Adipocyte (in vitro differentiated cells): ENCODE measurements at regions not wholly inside any gene's neighbourhood (a gene's known extent, or its start where the extent isn't known, plus 50 kb on each side); places are given as distances from the start of the nearest gene placed in this dataset.

Source experiments
- DNase-seq: peaks from one replicate; pipeline ENCODE4 v3.0.0-alpha.2; 2015; ENCODE audit warnings: low read depth
- H3K27me3 ChIP-seq: replicated peaks from 2 replicates; pipeline ENCODE4 v1.7.0; 2013; ENCODE audit warnings: mild to moderate bottlenecking, low read length, moderate library complexity; ENCODE audit not compliant: control insufficient read depth, insufficient read depth
- H3K36me3 ChIP-seq: 2 replicates; pipeline ENCODE4 v1.7.0; 2013; ENCODE audit warnings: low read length, mild to moderate bottlenecking, moderate library complexity; ENCODE audit not compliant: control insufficient read depth, insufficient read depth, severe bottlenecking
- H3K4me1 ChIP-seq: 2 replicates; pipeline ENCODE4 v1.7.0; 2013; ENCODE audit warnings: mild to moderate bottlenecking, low read length, moderate library complexity; ENCODE audit not compliant: control insufficient read depth, insufficient read depth
- H3K4me3 ChIP-seq: 2 replicates; pipeline ENCODE4 v1.7.0; 2013; ENCODE audit warnings: mild to moderate bottlenecking, low read length, moderate library complexity
- H3K9ac ChIP-seq: 2 replicates; pipeline ENCODE4 v1.7.0; 2013; ENCODE audit warnings: mild to moderate bottlenecking, low read length, moderate library complexity
- H3K9me3 ChIP-seq: 2 replicates; pipeline ENCODE4 v1.7.0; 2013; ENCODE audit warnings: mild to moderate bottlenecking, low read length, moderate library complexity; ENCODE audit not compliant: control insufficient read depth

GRCh38 chr3:117281371-117281770, 571.8 kb downstream of the TUSC7 start:
- no peaks in the 10 kb centered on the region for H3K36me3 ChIP-seq
- DNase-seq = peak; percentile 52
- no peaks in the 10 kb centered on the region for H3K27me3 ChIP-seq

GRCh38 chr3:117282566-117282965, 573.0 kb downstream of the TUSC7 start:
- no peak for DNase-seq
- no peaks in the 10 kb centered on the region for H3K9me3 ChIP-seq
- H3K4me1 ChIP-seq = peaks cover 26% of the 10 kb centered on the region
- no peaks in the 10 kb centered on the region for H3K27me3 ChIP-seq
- no peak overlapping the region for H3K4me3 ChIP-seq
- no peak overlapping the region for H3K9ac ChIP-seq
- H3K36me3 ChIP-seq = no peaks in the 10 kb centered on the region

More at GRCh38 chr3:117281371-117281770, 571.8 kb downstream of the TUSC7 start:
- Histone ChIP-seq H3K4me1 (peaks cover 36% of the 10 kb centered on the region), H3K9me3 (no peaks in the 10 kb centered on the region), H3K4me3 (no peak overlapping the region), H3K9ac (no peak overlapping the region)

GRCh38 chr3:117285737-117286136, 576.2 kb downstream of the TUSC7 start:
- Histone ChIP-seq H3K27me3 (no peaks in the 10 kb centered on the region), H3K36me3 (no peaks in the 10 kb centered on the region), H3K9ac (no peak overlapping the region), H3K4me1 (peaks cover 3% of the 10 kb centered on the region), H3K4me3 (no peak overlapping the region), H3K9me3 (no peaks in the 10 kb centered on the region)
- no peak for DNase-seq

- DNase-seq = no peak
- Histone ChIP-seq H3K9me3 (no peaks in the 10 kb centered on the region), H3K4me1 (no peaks in the 10 kb centered on the region), H3K4me3 (no peak overlapping the region), H3K27me3 (no peaks in the 10 kb centered on the region), H3K36me3 (no peaks in the 10 kb centered on the region), H3K9ac (no peak overlapping the region)
Observed at GRCh38 chr3:117286488-117286887, 576.9 kb downstream of the TUSC7 start.

- Histone ChIP-seq H3K9ac (no peak overlapping the region), H3K27me3 (no peaks in the 10 kb centered on the region), H3K4me1 (no peaks in the 10 kb centered on the region), H3K36me3 (no peaks in the 10 kb centered on the region), H3K4me3 (no peak overlapping the region), H3K9me3 (no peaks in the 10 kb centered on the region)
- no peak for DNase-seq
Observed at GRCh38 chr3:117287602-117288001, 578.0 kb downstream of the TUSC7 start.

- Histone ChIP-seq H3K9me3 (no peaks in the 10 kb centered on the region), H3K4me3 (no peak overlapping the region), H3K4me1 (no peaks in the 10 kb centered on the region), H3K9ac (no peak overlapping the region), H3K36me3 (no peaks in the 10 kb centered on the region), H3K27me3 (no peaks in the 10 kb centered on the region)
- DNase-seq = no peak
Observed at GRCh38 chr3:117291476-117291875, 581.9 kb downstream of the TUSC7 start.

- Histone ChIP-seq H3K4me1 (no peaks in the 10 kb centered on the region), H3K9ac (no peak overlapping the region), H3K9me3 (no peaks in the 10 kb centered on the region), H3K36me3 (no peaks in the 10 kb centered on the region), H3K27me3 (no peaks in the 10 kb centered on the region), H3K4me3 (no peak overlapping the region)
- DNase-seq = no peak
Observed at GRCh38 chr3:117297065-117297464, 587.5 kb downstream of the TUSC7 start.

- DNase-seq = no peak
- Histone ChIP-seq H3K4me3 (no peak overlapping the region), H3K4me1 (no peaks in the 10 kb centered on the region), H3K9ac (no peak overlapping the region), H3K36me3 (no peaks in the 10 kb centered on the region), H3K27me3 (no peaks in the 10 kb centered on the region), H3K9me3 (no peaks in the 10 kb centered on the region)
Observed at GRCh38 chr3:117297541-117297940, 588.0 kb downstream of the TUSC7 start.

- Histone ChIP-seq H3K4me3 (no peak overlapping the region), H3K9ac (no peak overlapping the region), H3K36me3 (no peaks in the 10 kb centered on the region), H3K9me3 (no peaks in the 10 kb centered on the region), H3K27me3 (no peaks in the 10 kb centered on the region), H3K4me1 (peaks cover 2% of the 10 kb centered on the region)
- DNase-seq = no peak
Observed at GRCh38 chr3:117298273-117298672, 588.7 kb downstream of the TUSC7 start.

GRCh38 chr3:117302428-117302827, 592.8 kb downstream of the TUSC7 start:
- Histone ChIP-seq H3K9me3 (no peaks in the 10 kb centered on the region), H3K4me1 (peaks cover 16% of the 10 kb centered on the region), H3K9ac (no peak overlapping the region), H3K27me3 (no peaks in the 10 kb centered on the region), H3K4me3 (no peak overlapping the region), H3K36me3 (no peaks in the 10 kb centered on the region)
- no peak for DNase-seq

- H3K36me3 ChIP-seq = no peaks in the 10 kb centered on the region
- H3K4me3 ChIP-seq = no peak overlapping the region
- peaks cover 23% of the 10 kb centered on the region for H3K4me1 ChIP-seq
- no peak for DNase-seq
- no peaks in the 10 kb centered on the region for H3K9me3 ChIP-seq
- no peak overlapping the region for H3K9ac ChIP-seq
- H3K27me3 ChIP-seq = no peaks in the 10 kb centered on the region
Observed at GRCh38 chr3:117303443-117303842, 593.9 kb downstream of the TUSC7 start.

- no peaks in the 10 kb centered on the region for H3K27me3 ChIP-seq
- H3K9me3 ChIP-seq = no peaks in the 10 kb centered on the region
- peaks cover 24% of the 10 kb centered on the region for H3K4me1 ChIP-seq
- DNase-seq = no peak
- no peak overlapping the region for H3K4me3 ChIP-seq
- peak overlapping the region; percentile 37 for H3K9ac ChIP-seq
- H3K36me3 ChIP-seq = no peaks in the 10 kb centered on the region
Observed at GRCh38 chr3:117304681-117305080, 595.1 kb downstream of the TUSC7 start.
